GM12878 (cell line): ENCODE measurements at regions not wholly inside any gene's neighbourhood (a gene's known extent, or its start where the extent isn't known, plus 50 kb on each side); places are given as distances from the start of the nearest gene placed in this dataset.

Experiments used
- ATAC-seq: fragments of 200-7000 bp; cut with Tn5 transposase; 3 replicates; pipeline ENCODE4 v1.9.1; 2020; ENCODE audit warnings: mild to moderate bottlenecking, moderate library complexity
- BruUV-seq: library from RNA; stranded (reverse); fragments of 400-500 nt; replicated peaks from 2 replicates; lab custom pipeline; 2021; lab: Mats Ljungman, UMichigan
- CTCF ChIA-PET: fragments of 300-600 bp; sonication (Branson Sonifier 250); formaldehyde crosslinking; extraction: SDS; loops from one replicate; lab custom pipeline; 2021; ENCODE audit warnings: inconsistent platforms; lab: Yijun Ruan, JAX
- POLR2A ChIA-PET: fragments of 350-600 bp; formaldehyde crosslinking; extraction: SDS; loops from one replicate; lab custom pipeline; 2021; ENCODE audit warnings: inconsistent platforms; lab: Charles Lee
- RAD21 ChIA-PET: fragments of 300-600 bp; sonication (Branson Sonifier 250); formaldehyde crosslinking; loops from one replicate; lab custom pipeline; 2023; ENCODE audit warnings: antibody characterized with exemption; ENCODE audit not compliant: unreplicated experiment; lab: Charles Lee
- SMC1A ChIA-PET: fragments of 300-600 bp; sonication (Branson Sonifier 250); formaldehyde crosslinking; loops from one replicate; lab custom pipeline; 2023; ENCODE audit not compliant: unreplicated experiment, uncharacterized antibody; lab: Charles Lee
- DNase-seq: peaks from one replicate; pipeline ENCODE4 v3.0.0-alpha.2; 2011; ENCODE audit warnings: low read depth, low spot score
- FAIRE-seq: peaks from 3 replicates; lab custom pipeline; 2011; peaks lifted over from hg19 to GRCh38; lab: Jason Lieb, UNC
- H2AFZ ChIP-seq: 2 replicates; pipeline ENCODE4 v1.6.0; 2011; ENCODE audit warnings: low read depth, low read length, control low read depth; ENCODE audit not compliant: control insufficient read depth
- H3K27ac ChIP-seq: 2 replicates; pipeline ENCODE4 v1.5.1; 2011; ENCODE audit warnings: control low read depth; ENCODE audit not compliant: control insufficient read depth, insufficient read depth
- H3K27me3 ChIP-seq, 2 experiments: replicated peaks in 1 of 2; 2 replicates each; pipeline versions ENCODE4 v1.6.0 to v1.6.1; 2011; ENCODE audit warnings: low read length in 1 of 2; ENCODE audit not compliant: control insufficient read depth in 2 of 2, insufficient read depth in 2 of 2
- H3K36me3 ChIP-seq, 2 experiments: 2 replicates each; pipeline ENCODE4 v1.5.1; 2011; ENCODE audit warnings: low read length in 1 of 2; ENCODE audit not compliant: control insufficient read depth in 2 of 2, insufficient read depth in 2 of 2
- H3K4me1 ChIP-seq: 2 replicates; pipeline ENCODE4 v1.6.1; 2011; ENCODE audit warnings: mild to moderate bottlenecking, low read length, moderate library complexity, mixed read lengths; ENCODE audit not compliant: control insufficient read depth, insufficient read depth
- H3K4me2 ChIP-seq: 2 replicates; pipeline ENCODE4 v1.6.0; 2011; ENCODE audit warnings: control low read depth; ENCODE audit not compliant: control insufficient read depth, insufficient read depth
- H3K4me3 ChIP-seq: fragments of 200-600 bp; sonication (generic); 2 replicates; pipeline ENCODE4 v1.5.1; 2016
- H3K79me2 ChIP-seq: 2 replicates; pipeline ENCODE4 v1.6.0; 2011; ENCODE audit warnings: low read length; ENCODE audit not compliant: control insufficient read depth, insufficient read depth
- H3K9ac ChIP-seq: 2 replicates; pipeline ENCODE4 v1.8.0; 2011; ENCODE audit warnings: low read length, control low read depth, mixed read lengths; ENCODE audit not compliant: control insufficient read depth, insufficient read depth
- H3K9me3 ChIP-seq: replicated peaks from 3 replicates; pipeline ENCODE4 v1.5.1; 2011; ENCODE audit warnings: mild to moderate bottlenecking, low read length; ENCODE audit not compliant: control insufficient read depth, insufficient read depth
- H4K20me1 ChIP-seq: 2 replicates; pipeline ENCODE4 v1.6.0; 2011; ENCODE audit not compliant: control insufficient read depth, insufficient read depth
- ZSCAN29 ChIP-seq: fragments of 450-650 bp; IDR thresholded peaks from 2 replicates; pipeline ENCODE4 v1.6.1; 2017; ENCODE audit warnings: mild to moderate bottlenecking, moderate library complexity
- WGBS: methylation state at CpG from one replicate; pipeline ENCODE4 v1.1.6; 2016; ENCODE audit warnings: low lambda C conversion rate; ENCODE audit not compliant: insufficient replicate concordance, insufficient coverage; ENCODE audit errors: missing lambda C conversion rate; 5-methylcytosine and 5-hydroxymethylcytosine counted together
- in situ Hi-C: fragments of 300-500 bp; cut with MboI; formaldehyde crosslinking; loops from 9 replicates; pipeline ENCODE4 v1.14.3; 2018; ENCODE audit warnings: mixed read lengths
- intact Hi-C: fragments of 100-400 bp; cut with micrococcal nuclease; formaldehyde crosslinking; loops from one replicate; pipeline ENCODE4 v1.14.2; 2022; ENCODE audit not compliant: unreplicated experiment
- TF ChIP-seq, protein P1 (sequence below): fragments of 450-650 bp; IDR thresholded peaks from 2 replicates; pipeline ENCODE4 v1.6.1; 2016; ENCODE audit warnings: mild to moderate bottlenecking
- TF ChIP-seq, protein P2 (sequence below): fragments of 450-650 bp; formaldehyde crosslinking; IDR thresholded peaks from 2 replicates; pipeline ENCODE4 v1.5.0; 2022; ENCODE audit warnings: mild to moderate bottlenecking, missing genetic modification characterization
- TF ChIP-seq, protein P3 (sequence below): IDR thresholded peaks from 2 replicates; pipeline ENCODE4 v1.6.1; 2011; ENCODE audit warnings: mild to moderate bottlenecking, low read depth, low read length, moderate library complexity; ENCODE audit not compliant: insufficient replicate concordance

DNA sequence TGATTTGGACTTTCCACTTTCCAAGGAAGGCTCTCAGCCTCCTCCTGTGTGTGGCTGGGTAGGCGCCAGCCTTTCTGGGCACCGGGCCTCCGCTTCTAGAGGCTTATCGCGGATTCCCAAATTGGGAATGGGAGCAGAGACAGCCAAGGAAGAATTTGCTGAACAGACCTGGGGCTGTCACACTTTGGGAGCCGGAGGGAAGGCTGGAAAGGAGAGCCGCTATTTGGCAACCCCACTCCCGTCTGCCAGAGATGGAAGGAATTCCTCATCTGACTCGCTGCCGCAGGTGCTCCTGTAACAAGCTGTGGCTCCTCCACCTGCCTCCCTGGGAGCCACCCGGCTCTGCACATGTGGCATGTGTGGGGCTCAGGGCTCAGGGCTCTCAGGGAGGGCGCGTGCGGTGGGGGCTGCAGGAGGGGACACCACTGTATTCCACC lies 50.8 kb upstream of the ECHDC3 start:
- Histone ChIP-seq H3K9me3 (no peaks in the 10 kb centered on the region; the same call in 2 of the 3 replicates), H3K27me3 (no peaks in the 10 kb centered on the region), H2AFZ (no peak overlapping the region), H3K4me2 (no peak overlapping the region), H3K27ac (no peak overlapping the region), H3K4me1 (peaks cover 3% of the 10 kb centered on the region), H3K4me3 (no peak overlapping the region), H3K9ac (no peak overlapping the region), H3K36me3 (no peaks in the 10 kb centered on the region), H3K79me2 (no peaks in the 10 kb centered on the region), H4K20me1 (no peaks in the 10 kb centered on the region)
- ATAC-seq = no peak
- BruUV-seq = no TSS peak
- in situ Hi-C loops (no loop called here), intact Hi-C loops (no loop called here)
- 87% methylated on average over 14 of the region's 14 CpGs for WGBS
- ChIA-PET POLR2A (no interaction called here), RAD21 (no interaction called here), SMC1A (no interaction called here), CTCF (no interaction called here)
- no peak for FAIRE-seq
- no peak for TF ChIP-seq ZSCAN29
- TF ChIP-seq, protein P1, sequence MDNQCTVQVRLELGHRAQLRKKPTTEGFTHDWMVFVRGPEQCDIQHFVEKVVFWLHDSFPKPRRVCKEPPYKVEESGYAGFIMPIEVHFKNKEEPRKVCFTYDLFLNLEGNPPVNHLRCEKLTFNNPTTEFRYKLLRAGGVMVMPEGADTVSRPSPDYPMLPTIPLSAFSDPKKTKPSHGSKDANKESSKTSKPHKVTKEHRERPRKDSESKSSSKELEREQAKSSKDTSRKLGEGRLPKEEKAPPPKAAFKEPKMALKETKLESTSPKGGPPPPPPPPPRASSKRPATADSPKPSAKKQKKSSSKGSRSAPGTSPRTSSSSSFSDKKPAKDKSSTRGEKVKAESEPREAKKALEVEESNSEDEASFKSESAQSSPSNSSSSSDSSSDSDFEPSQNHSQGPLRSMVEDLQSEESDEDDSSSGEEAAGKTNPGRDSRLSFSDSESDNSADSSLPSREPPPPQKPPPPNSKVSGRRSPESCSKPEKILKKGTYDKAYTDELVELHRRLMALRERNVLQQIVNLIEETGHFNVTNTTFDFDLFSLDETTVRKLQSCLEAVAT = no peak
- TF ChIP-seq, protein P2, sequence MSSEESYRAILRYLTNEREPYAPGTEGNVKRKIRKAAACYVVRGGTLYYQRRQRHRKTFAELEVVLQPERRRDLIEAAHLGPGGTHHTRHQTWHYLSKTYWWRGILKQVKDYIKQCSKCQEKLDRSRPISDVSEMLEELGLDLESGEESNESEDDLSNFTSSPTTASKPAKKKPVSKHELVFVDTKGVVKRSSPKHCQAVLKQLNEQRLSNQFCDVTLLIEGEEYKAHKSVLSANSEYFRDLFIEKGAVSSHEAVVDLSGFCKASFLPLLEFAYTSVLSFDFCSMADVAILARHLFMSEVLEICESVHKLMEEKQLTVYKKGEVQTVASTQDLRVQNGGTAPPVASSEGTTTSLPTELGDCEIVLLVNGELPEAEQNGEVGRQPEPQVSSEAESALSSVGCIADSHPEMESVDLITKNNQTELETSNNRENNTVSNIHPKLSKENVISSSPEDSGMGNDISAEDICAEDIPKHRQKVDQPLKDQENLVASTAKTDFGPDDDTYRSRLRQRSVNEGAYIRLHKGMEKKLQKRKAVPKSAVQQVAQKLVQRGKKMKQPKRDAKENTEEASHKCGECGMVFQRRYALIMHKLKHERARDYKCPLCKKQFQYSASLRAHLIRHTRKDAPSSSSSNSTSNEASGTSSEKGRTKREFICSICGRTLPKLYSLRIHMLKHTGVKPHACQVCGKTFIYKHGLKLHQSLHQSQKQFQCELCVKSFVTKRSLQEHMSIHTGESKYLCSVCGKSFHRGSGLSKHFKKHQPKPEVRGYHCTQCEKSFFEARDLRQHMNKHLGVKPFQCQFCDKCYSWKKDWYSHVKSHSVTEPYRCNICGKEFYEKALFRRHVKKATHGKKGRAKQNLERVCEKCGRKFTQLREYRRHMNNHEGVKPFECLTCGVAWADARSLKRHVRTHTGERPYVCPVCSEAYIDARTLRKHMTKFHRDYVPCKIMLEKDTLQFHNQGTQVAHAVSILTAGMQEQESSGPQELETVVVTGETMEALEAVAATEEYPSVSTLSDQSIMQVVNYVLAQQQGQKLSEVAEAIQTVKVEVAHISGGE (CRISPR knock-in tag) = no peak
- TF ChIP-seq, protein P3, sequence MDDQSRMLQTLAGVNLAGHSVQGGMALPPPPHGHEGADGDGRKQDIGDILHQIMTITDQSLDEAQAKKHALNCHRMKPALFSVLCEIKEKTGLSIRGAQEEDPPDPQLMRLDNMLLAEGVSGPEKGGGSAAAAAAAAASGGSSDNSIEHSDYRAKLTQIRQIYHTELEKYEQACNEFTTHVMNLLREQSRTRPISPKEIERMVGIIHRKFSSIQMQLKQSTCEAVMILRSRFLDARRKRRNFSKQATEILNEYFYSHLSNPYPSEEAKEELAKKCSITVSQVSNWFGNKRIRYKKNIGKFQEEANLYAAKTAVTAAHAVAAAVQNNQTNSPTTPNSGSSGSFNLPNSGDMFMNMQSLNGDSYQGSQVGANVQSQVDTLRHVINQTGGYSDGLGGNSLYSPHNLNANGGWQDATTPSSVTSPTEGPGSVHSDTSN = no peak
- no peak for DNase-seq
